Left ventricle myocardium inferior (tissue), 1 donor: ENCODE measurements at regions not wholly inside any gene's neighbourhood (a gene's known extent, or its start where the extent isn't known, plus 50 kb on each side); places are given as distances from the start of the nearest gene placed in this dataset.

Experiments
- DNase-seq: peaks from one replicate; pipeline ENCODE4 v3.0.0-alpha.2; 2020
- H3K27ac ChIP-seq: fragments of 200-600 bp; replicated peaks from 2 replicates; pipeline ENCODE4 v1.8.0; 2021
- H3K27me3 ChIP-seq: fragments of 200-600 bp; 2 replicates; pipeline ENCODE4 v1.8.0; 2021; ENCODE audit warnings: low read depth
- H3K36me3 ChIP-seq: fragments of 200-600 bp; 2 replicates; pipeline ENCODE4 v1.8.0; 2021
- H3K4me1 ChIP-seq: fragments of 200-600 bp; 2 replicates; pipeline ENCODE4 v1.8.0; 2021
- H3K4me3 ChIP-seq: fragments of 200-600 bp; 2 replicates; pipeline ENCODE4 v1.8.0; 2021; ENCODE audit warnings: mild to moderate bottlenecking, moderate library complexity
- H3K9me3 ChIP-seq: fragments of 200-600 bp; replicated peaks from 2 replicates; pipeline ENCODE4 v1.8.0; 2021
- intact Hi-C: fragments of 100-400 bp; cut with micrococcal nuclease; formaldehyde crosslinking; loops from one replicate; pipeline ENCODE4 v1.11.0; 2022
- TF ChIP-seq, protein P1 (sequence below): fragments of 200-600 bp; IDR thresholded peaks from 2 replicates; pipeline ENCODE4 v1.8.0; 2021; ENCODE audit warnings: antibody characterized with exemption, mild to moderate bottlenecking, borderline replicate concordance
- donor health status: DM: no; HTN: yes; CAD: no; lungs with severe emphysema.

DNA sequence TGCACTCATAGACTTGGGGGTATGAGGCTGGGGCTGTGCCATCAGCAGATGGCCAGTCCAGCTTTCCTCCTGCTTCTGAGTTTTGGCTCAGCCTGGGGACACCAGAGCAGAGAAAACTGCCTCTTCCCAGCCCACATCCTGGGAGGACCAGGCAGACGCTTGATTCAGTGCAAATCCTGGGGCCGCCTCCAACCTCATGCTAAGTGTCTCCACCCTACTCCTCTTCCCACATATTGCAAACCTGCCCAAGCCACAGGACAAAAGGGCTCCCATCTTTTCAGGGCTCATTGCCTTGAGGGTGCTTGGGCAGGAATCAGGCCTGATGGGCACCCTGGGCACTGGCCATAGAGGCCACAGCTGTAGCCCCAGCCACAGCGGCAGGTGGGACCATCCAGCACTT, 79.7 kb upstream of the SHANK2 start:
- no peaks in the 10 kb centered on the region for H3K4me1 ChIP-seq
- H3K4me3 ChIP-seq = no peak overlapping the region
- intact Hi-C loops = no loop called here
- H3K36me3 ChIP-seq = no peaks in the 10 kb centered on the region
- no peak overlapping the region for H3K27ac ChIP-seq
- TF ChIP-seq, protein P1, sequence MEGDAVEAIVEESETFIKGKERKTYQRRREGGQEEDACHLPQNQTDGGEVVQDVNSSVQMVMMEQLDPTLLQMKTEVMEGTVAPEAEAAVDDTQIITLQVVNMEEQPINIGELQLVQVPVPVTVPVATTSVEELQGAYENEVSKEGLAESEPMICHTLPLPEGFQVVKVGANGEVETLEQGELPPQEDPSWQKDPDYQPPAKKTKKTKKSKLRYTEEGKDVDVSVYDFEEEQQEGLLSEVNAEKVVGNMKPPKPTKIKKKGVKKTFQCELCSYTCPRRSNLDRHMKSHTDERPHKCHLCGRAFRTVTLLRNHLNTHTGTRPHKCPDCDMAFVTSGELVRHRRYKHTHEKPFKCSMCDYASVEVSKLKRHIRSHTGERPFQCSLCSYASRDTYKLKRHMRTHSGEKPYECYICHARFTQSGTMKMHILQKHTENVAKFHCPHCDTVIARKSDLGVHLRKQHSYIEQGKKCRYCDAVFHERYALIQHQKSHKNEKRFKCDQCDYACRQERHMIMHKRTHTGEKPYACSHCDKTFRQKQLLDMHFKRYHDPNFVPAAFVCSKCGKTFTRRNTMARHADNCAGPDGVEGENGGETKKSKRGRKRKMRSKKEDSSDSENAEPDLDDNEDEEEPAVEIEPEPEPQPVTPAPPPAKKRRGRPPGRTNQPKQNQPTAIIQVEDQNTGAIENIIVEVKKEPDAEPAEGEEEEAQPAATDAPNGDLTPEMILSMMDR = no peak
- H3K9me3 ChIP-seq = peaks cover 8% of the 10 kb centered on the region
- peaks cover 61% of the 10 kb centered on the region for H3K27me3 ChIP-seq
- DNase-seq = no peak

DNA sequence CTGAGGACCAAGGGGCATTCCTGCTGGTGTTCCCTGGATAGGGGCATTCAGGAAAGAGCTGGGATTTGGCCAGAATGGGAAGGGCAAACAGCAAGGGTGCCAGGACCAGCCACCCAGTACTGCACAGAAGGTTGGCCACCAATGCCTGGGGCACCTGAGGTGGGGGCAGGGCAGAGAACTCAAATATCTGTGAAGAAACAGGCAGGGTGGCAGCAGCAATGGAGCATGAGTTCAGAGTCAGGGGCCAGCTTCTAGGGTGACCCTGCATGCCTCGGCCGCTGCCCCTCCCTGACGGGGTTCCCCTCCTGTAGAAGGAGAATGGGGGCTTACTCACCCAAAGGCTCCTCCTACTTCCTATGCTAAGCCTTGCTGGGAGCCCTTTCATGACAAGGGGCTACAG, 79.3 kb upstream of the SHANK2 start:
- Histone ChIP-seq H3K27ac (no peak overlapping the region), H3K4me3 (no peak overlapping the region), H3K36me3 (no peaks in the 10 kb centered on the region), H3K4me1 (no peaks in the 10 kb centered on the region), H3K27me3 (peaks cover 56% of the 10 kb centered on the region), H3K9me3 (peaks cover 8% of the 10 kb centered on the region)
- TF ChIP-seq, protein P1 = no peak
- DNase-seq = no peak
- intact Hi-C loops = no loop called here

DNA sequence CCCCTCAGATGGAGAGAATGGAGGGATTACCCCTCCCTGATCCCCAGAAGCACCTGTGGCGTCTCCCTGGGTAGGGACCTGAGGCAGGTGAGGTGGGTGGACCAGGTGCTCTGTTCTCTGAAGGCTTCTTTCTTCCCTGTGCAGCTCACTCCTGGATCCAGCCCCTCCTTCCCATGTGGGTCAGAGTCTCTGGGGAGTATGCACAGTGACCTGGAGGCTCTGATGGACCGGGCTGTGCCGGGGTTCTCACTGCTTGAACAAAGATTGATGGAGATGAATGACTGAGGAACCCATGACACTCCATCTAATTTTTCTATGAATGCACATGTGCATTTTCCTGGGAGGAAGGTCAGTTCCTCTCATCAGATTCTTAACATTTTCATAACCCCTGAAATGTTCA, 78.6 kb upstream of the SHANK2 start:
- Histone ChIP-seq H3K27me3 (peaks cover 53% of the 10 kb centered on the region), H3K4me1 (no peaks in the 10 kb centered on the region), H3K27ac (no peak overlapping the region), H3K36me3 (no peaks in the 10 kb centered on the region), H3K4me3 (no peak overlapping the region), H3K9me3 (peaks cover 8% of the 10 kb centered on the region)
- DNase-seq = no peak
- intact Hi-C loops = no loop called here
- TF ChIP-seq, protein P1 = no peak

DNA sequence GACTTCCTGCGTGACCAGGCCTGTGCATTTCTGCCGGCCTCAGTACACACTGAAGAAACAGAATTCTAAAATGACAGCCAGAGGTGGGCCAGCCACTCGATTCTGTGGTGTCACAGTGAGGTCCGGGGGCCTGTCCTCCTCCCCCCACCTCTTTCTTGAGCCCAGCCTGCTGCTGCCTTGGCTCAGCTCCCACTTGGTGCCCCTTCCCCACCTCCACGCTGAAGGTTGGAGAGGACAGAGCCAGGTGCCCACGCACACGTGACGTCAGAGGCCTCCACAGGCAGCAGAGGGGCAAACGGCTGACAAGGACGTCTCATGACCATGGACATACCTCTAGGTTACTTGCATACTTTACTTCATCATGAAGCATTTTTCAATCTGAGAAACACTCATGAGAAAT, 78.0 kb upstream of the SHANK2 start:
- peaks cover 8% of the 10 kb centered on the region for H3K9me3 ChIP-seq
- no peak overlapping the region for H3K27ac ChIP-seq
- H3K4me3 ChIP-seq = no peak overlapping the region
- H3K27me3 ChIP-seq = peaks cover 53% of the 10 kb centered on the region
- H3K4me1 ChIP-seq = no peaks in the 10 kb centered on the region
- intact Hi-C loops = no loop called here
- no peak for DNase-seq
- TF ChIP-seq, protein P1 = no peak
- no peaks in the 10 kb centered on the region for H3K36me3 ChIP-seq

- Histone ChIP-seq H3K27me3 (peaks cover 51% of the 10 kb centered on the region), H3K4me1 (no peaks in the 10 kb centered on the region), H3K4me3 (no peak overlapping the region), H3K27ac (no peak overlapping the region), H3K9me3 (peaks cover 8% of the 10 kb centered on the region), H3K36me3 (no peaks in the 10 kb centered on the region)
- DNase-seq = no peak
- intact Hi-C loops = no loop called here
- TF ChIP-seq, protein P1 = no peak
These were observed 77.4 kb upstream of the SHANK2 start for GRCh38 chr11:71329786-71330185.

DNA sequence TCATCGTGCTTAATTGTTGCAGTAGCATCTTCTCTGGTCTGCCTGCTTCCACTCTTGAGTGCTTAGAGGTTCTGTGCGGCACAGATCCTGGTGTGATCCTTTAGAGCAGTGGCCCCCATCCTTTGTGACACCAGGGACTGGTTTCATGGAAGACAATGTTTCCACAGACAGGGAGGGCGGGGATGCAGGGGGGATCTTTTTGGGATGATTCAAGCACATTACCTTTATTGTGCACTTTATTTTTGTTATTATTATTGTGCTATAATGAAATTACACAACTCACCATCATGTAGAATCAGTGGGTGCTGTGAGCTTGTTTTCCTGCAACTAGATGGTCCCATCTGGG, 76.8 kb upstream of the SHANK2 start:
- Histone ChIP-seq H3K4me1 (no peaks in the 10 kb centered on the region), H3K27ac (no peak overlapping the region), H3K4me3 (no peak overlapping the region), H3K27me3 (peaks cover 51% of the 10 kb centered on the region), H3K9me3 (peaks cover 8% of the 10 kb centered on the region), H3K36me3 (no peaks in the 10 kb centered on the region)
- intact Hi-C loops = no loop called here
- no peak for DNase-seq
- TF ChIP-seq, protein P1 = no peak
